ENCODE measurements at regions not wholly inside any gene's neighbourhood (a gene's known extent, or its start where the extent isn't known, plus 50 kb on each side); places are given as distances from the start of the nearest gene placed in this dataset.
"Not testable (repeated sequence)": the region's sequence is repeated elsewhere in the genome, so short reads cannot be mapped to it uniquely, and the experiment has no call there.

DNA sequence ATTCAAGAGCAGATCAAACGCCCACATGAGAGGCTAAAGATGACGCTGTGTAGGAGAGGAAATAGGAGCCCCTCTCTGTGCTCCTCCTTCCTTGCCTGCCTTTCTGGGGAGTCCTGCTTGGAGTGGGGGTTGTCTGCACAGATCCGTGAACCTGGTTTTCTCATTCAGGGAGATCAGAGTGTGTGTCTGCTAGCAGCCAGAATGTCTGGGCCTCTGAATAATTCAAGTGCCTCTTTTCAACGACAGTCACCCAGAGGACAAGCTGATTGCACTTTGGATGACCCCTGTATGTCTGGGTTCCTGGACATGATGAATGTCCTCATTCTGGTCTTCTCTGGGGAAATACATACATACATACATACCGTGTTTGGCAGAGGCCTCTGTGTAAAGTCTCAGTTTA lies 592.5 kb upstream of the B3GAT1 start:
- H3K36me3 ChIP-seq (ENCODE audit: insufficient read depth, low read length), result no peaks in the 10 kb centered on the region
- no peaks in the 10 kb centered on the region for H3K9me2 ChIP-seq (ENCODE audit: low read depth, low read length)
- TF ChIP-seq EZH2 (IDR thresholded peaks at IDR 0.05; ENCODE audit: borderline replicate concordance, low read length), result no peak
- TF ChIP-seq, protein P1, sequence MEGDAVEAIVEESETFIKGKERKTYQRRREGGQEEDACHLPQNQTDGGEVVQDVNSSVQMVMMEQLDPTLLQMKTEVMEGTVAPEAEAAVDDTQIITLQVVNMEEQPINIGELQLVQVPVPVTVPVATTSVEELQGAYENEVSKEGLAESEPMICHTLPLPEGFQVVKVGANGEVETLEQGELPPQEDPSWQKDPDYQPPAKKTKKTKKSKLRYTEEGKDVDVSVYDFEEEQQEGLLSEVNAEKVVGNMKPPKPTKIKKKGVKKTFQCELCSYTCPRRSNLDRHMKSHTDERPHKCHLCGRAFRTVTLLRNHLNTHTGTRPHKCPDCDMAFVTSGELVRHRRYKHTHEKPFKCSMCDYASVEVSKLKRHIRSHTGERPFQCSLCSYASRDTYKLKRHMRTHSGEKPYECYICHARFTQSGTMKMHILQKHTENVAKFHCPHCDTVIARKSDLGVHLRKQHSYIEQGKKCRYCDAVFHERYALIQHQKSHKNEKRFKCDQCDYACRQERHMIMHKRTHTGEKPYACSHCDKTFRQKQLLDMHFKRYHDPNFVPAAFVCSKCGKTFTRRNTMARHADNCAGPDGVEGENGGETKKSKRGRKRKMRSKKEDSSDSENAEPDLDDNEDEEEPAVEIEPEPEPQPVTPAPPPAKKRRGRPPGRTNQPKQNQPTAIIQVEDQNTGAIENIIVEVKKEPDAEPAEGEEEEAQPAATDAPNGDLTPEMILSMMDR (IDR thresholded peaks at IDR 0.05; ENCODE audit: low read length), result no peak
- no peak overlapping the region for H2AFZ ChIP-seq (ENCODE audit: low read length)
- no peaks in the 10 kb centered on the region for H3K79me2 ChIP-seq (ENCODE audit: insufficient read depth, low read length)
- no peak overlapping the region for H3K4me2 ChIP-seq (ENCODE audit: low read length)
- H3K9me3 ChIP-seq (ENCODE audit: low read length), result no peaks in the 10 kb centered on the region
- H3K27ac ChIP-seq (ENCODE audit: low read depth, low read length, poor library complexity, severe bottlenecking), result no peak overlapping the region
- no peak overlapping the region for H3K9ac ChIP-seq (ENCODE audit: low read length)
- no peaks in the 10 kb centered on the region for H4K20me1 ChIP-seq (ENCODE audit: insufficient read depth, low read length)
- H3F3A ChIP-seq (ENCODE audit: insufficient read depth, low read length), result no peaks in the 10 kb centered on the region
- H3K4me1 ChIP-seq (ENCODE audit: insufficient read depth, low read length, severe bottlenecking), result no peaks in the 10 kb centered on the region
- H3K27me3 ChIP-seq (ENCODE audit: insufficient read depth, low read length), result no peaks in the 10 kb centered on the region
- H3K4me3 ChIP-seq (ENCODE audit: low read depth, low read length, poor library complexity, severe bottlenecking), result no peak overlapping the region

DNA sequence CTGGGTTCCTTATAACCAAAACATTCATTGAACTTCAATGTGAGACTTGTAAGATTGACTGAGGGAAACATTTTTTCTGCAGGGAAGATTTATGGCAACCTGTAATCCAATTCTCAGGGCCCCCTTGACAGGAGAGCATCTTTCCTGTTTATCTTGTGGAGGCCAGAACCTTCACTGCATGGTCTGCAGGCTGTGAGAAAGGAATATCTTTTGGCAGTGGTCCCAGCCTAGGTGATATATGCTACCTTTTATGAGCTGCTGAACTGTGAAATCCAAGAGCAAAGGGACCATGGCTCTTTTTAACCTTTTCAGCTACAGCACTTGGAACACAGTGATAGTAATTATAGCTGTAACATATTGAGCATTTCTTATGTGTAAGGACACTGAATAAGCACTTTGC lies 590.2 kb upstream of the B3GAT1 start:
- no peaks in the 10 kb centered on the region for H3K36me3 ChIP-seq (ENCODE audit: insufficient read depth, low read length)
- H3K4me1 ChIP-seq (ENCODE audit: insufficient read depth, low read length, severe bottlenecking), result no peaks in the 10 kb centered on the region
- no peak overlapping the region for H3K9ac ChIP-seq (ENCODE audit: low read length)
- no peaks in the 10 kb centered on the region for H3K79me2 ChIP-seq (ENCODE audit: insufficient read depth, low read length)
- TF ChIP-seq, protein P1 (IDR thresholded peaks at IDR 0.05; ENCODE audit: low read length), result no peak
- TF ChIP-seq EZH2 (IDR thresholded peaks at IDR 0.05; ENCODE audit: borderline replicate concordance, low read length), result no peak
- H3K9me3 ChIP-seq (ENCODE audit: low read length), result no peaks in the 10 kb centered on the region
- H3K27me3 ChIP-seq (ENCODE audit: insufficient read depth, low read length), result no peaks in the 10 kb centered on the region
- H3K4me2 ChIP-seq (ENCODE audit: low read length), result no peak overlapping the region
- no peaks in the 10 kb centered on the region for H4K20me1 ChIP-seq (ENCODE audit: insufficient read depth, low read length)
- no peak overlapping the region for H2AFZ ChIP-seq (ENCODE audit: low read length)
- H3F3A ChIP-seq (ENCODE audit: insufficient read depth, low read length), result no peaks in the 10 kb centered on the region
- no peak overlapping the region for H3K4me3 ChIP-seq (ENCODE audit: low read depth, low read length, poor library complexity, severe bottlenecking)
- H3K9me2 ChIP-seq (ENCODE audit: low read depth, low read length), result no peaks in the 10 kb centered on the region
- no peak overlapping the region for H3K27ac ChIP-seq (ENCODE audit: low read depth, low read length, poor library complexity, severe bottlenecking)

DNA sequence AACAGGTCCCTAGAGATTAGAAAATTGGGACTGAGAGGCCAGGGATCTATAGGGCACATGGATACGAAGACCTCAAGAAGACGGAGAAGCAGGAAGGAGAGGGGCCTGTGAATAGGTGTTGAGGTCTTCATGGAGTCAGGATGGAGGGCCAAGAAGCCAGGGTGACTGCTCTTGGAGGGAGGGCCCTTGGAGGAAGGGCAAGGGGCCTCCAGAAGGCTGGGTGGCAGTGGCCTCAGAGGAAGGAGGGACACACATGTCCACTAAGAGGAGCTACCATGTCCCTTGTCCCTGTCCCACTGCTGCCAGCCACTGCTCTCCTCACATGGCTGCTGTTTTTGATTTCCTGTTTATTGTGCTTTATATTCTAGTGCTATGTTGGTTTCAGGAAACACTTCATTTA lies 589.5 kb upstream of the B3GAT1 start:
- Histone ChIP-seq H3K79me2 (ENCODE audit: insufficient read depth, low read length) (no peaks in the 10 kb centered on the region), H2AFZ (ENCODE audit: low read length) (no peak overlapping the region), H3K4me3 (ENCODE audit: low read depth, low read length, poor library complexity, severe bottlenecking) (no peak overlapping the region), H3K9me2 (ENCODE audit: low read depth, low read length) (no peaks in the 10 kb centered on the region), H3K27me3 (ENCODE audit: insufficient read depth, low read length) (no peaks in the 10 kb centered on the region), H3K36me3 (ENCODE audit: insufficient read depth, low read length) (no peaks in the 10 kb centered on the region), H3K27ac (ENCODE audit: low read depth, low read length, poor library complexity, severe bottlenecking) (no peak overlapping the region), H3K4me1 (ENCODE audit: insufficient read depth, low read length, severe bottlenecking) (no peaks in the 10 kb centered on the region), H4K20me1 (ENCODE audit: insufficient read depth, low read length) (no peaks in the 10 kb centered on the region), H3K4me2 (ENCODE audit: low read length) (no peak overlapping the region), H3K9me3 (ENCODE audit: low read length) (no peaks in the 10 kb centered on the region), H3F3A (ENCODE audit: insufficient read depth, low read length) (no peaks in the 10 kb centered on the region), H3K9ac (ENCODE audit: low read length) (no peak overlapping the region)
- TF ChIP-seq EZH2 (IDR thresholded peaks at IDR 0.05; ENCODE audit: borderline replicate concordance, low read length), result no peak
- TF ChIP-seq, protein P1 (IDR thresholded peaks at IDR 0.05; ENCODE audit: low read length), result no peak

DNA sequence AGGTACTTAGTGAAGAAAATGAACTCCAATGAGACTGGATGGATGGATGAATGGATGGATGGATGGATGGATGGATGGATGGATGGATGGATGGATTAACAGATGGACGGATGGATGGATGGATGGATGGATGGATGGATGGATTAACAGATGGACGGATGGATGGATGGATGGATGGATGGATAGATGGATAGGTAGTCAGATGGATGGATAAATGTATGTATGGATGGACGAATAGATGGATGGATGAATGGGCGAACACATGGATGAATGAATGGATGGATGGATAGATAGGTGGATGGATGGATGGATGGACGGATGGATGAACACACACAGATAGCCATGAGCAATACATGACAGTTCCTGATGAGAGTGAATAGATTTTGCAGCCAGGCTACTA lies 589.0 kb upstream of the B3GAT1 start:
- not testable (repeated sequence) for H3K4me1 ChIP-seq (ENCODE audit: insufficient read depth, low read length, severe bottlenecking); H3K27me3 ChIP-seq (ENCODE audit: insufficient read depth, low read length); H3K27ac ChIP-seq (ENCODE audit: low read depth, low read length, poor library complexity, severe bottlenecking); H3K79me2 ChIP-seq (ENCODE audit: insufficient read depth, low read length); H3K9ac ChIP-seq (ENCODE audit: low read length); H2AFZ ChIP-seq (ENCODE audit: low read length); H4K20me1 ChIP-seq (ENCODE audit: insufficient read depth, low read length); H3K4me2 ChIP-seq (ENCODE audit: low read length); H3K36me3 ChIP-seq (ENCODE audit: insufficient read depth, low read length); H3K9me3 ChIP-seq (ENCODE audit: low read length); H3K4me3 ChIP-seq (ENCODE audit: low read depth, low read length, poor library complexity, severe bottlenecking); H3K9me2 ChIP-seq (ENCODE audit: low read depth, low read length); H3F3A ChIP-seq (ENCODE audit: insufficient read depth, low read length)

Data from OCI-LY1 (cell line).